PC-9 (cell line): ENCODE measurements at regions not wholly inside any gene's neighbourhood (a gene's known extent, or its start where the extent isn't known, plus 50 kb on each side); places are given as distances from the start of the nearest gene placed in this dataset.

Experiments used
- CTCF ChIP-seq: fragments of 200-600 bp; sonication (generic); conservative IDR thresholded peaks from 2 replicates; pipeline ENCODE4 v1.6.1; 2017; ENCODE audit warnings: mixed run types, antibody characterized with exemption, mild to moderate bottlenecking, moderate library complexity
- EZH2 ChIP-seq: fragments of 200-600 bp; sonication (generic); IDR thresholded peaks from 2 replicates; pipeline ENCODE4 v1.8.0; 2017; ENCODE audit warnings: antibody characterized with exemption, low read depth

- TF ChIP-seq CTCF = no peak
- no peak for TF ChIP-seq EZH2
Observed at GRCh38 chr5:166553778-166554177, 1737.7 kb upstream of the WWC1 start.
